Endothelial cell of umbilical vein (primary cell): ENCODE measurements at regions not wholly inside any gene's neighbourhood (a gene's known extent, or its start where the extent isn't known, plus 50 kb on each side); places are given as distances from the start of the nearest gene placed in this dataset.

Experiments
- BruUV-seq: library from RNA; stranded (reverse); fragments of 400-500 nt; replicated peaks from 2 replicates; lab custom pipeline; 2021; lab: Mats Ljungman, UMichigan
- CTCF ChIA-PET: fragments of 300-600, 350-600 bp; sonication (Branson Sonifier 250); formaldehyde crosslinking; loops from one replicate; lab custom pipeline; 2021; ENCODE audit warnings: antibody characterized with exemption, inconsistent platforms; lab: Charles Lee
- POLR2A ChIA-PET: fragments of 300-600, 350-600 bp; sonication (Branson Sonifier 250); formaldehyde crosslinking; loops from one replicate; lab custom pipeline; 2021; ENCODE audit warnings: antibody characterized with exemption, inconsistent platforms; lab: Charles Lee
- DNase-seq: peaks from one replicate; pipeline ENCODE4 v3.0.0-alpha.2; 2011; ENCODE audit warnings: low read depth, low spot score
- FAIRE-seq: peaks from 2 replicates; lab custom pipeline; 2011; peaks lifted over from hg19 to GRCh38; lab: Jason Lieb, UNC
- H2AFZ ChIP-seq: 2 replicates; pipeline ENCODE4 v1.6.0; 2012; ENCODE audit warnings: low read depth, low read length, control low read depth, inconsistent platforms
- H3K27ac ChIP-seq: 2 replicates; pipeline ENCODE4 v1.5.1; 2011; ENCODE audit warnings: low read depth, mild to moderate bottlenecking, control low read depth, low read length, moderate library complexity; ENCODE audit not compliant: insufficient read depth
- H3K27me3 ChIP-seq, 2 experiments: 2 replicates each; pipeline versions ENCODE4 v1.6.0 to v1.6.1; 2011; ENCODE audit warnings: low read length in 2 of 2, mixed read lengths in 1 of 2; ENCODE audit not compliant: control insufficient read depth in 2 of 2, insufficient read depth in 2 of 2
- H3K36me3 ChIP-seq, 2 experiments: 2 replicates in 1 of 2; 3 replicates in 1 of 2; pipeline ENCODE4 v1.5.1; 2011; ENCODE audit warnings: low read length in 2 of 2, mild to moderate bottlenecking in 1 of 2, moderate library complexity in 1 of 2; ENCODE audit not compliant: control insufficient read depth in 2 of 2, insufficient read depth in 2 of 2; ENCODE audit errors: extremely low read depth in 1 of 2
- H3K4me1 ChIP-seq: 3 replicates; pipeline ENCODE4 v1.5.1; 2011; ENCODE audit warnings: mild to moderate bottlenecking, low read length; ENCODE audit not compliant: control insufficient read depth, insufficient read depth; ENCODE audit errors: extremely low read depth
- H3K4me2 ChIP-seq: 2 replicates; pipeline ENCODE4 v1.6.1; 2011; ENCODE audit warnings: low read length, control low read depth, mixed read lengths; ENCODE audit not compliant: insufficient read depth
- H3K4me3 ChIP-seq, 3 experiments: fragments of 200-600 bp in 1 of 3; sonication (generic), shearing (Covaris generic) in 1 of 3; replicated peaks in 1 of 3; 2 replicates each; pipeline ENCODE4 v1.5.1; 2011 to 2016; ENCODE audit warnings: control low read depth in 3 of 3, low read length in 3 of 3, mild to moderate bottlenecking in 2 of 3, inconsistent platforms in 1 of 3, low read depth in 1 of 3, moderate library complexity in 1 of 3; ENCODE audit not compliant: insufficient read depth in 1 of 3
- H3K79me2 ChIP-seq: 2 replicates; pipeline ENCODE4 v1.6.0; 2012; ENCODE audit warnings: low read length, inconsistent platforms; ENCODE audit not compliant: control insufficient read depth, insufficient read depth
- H3K9ac ChIP-seq: replicated peaks from 2 replicates; pipeline ENCODE3; 2011; ENCODE audit warnings: low read length, control low read depth; ENCODE audit not compliant: insufficient read depth; ENCODE audit errors: extremely low read depth
- H3K9me1 ChIP-seq: replicated peaks from 3 replicates; pipeline ENCODE4 v1.6.0; 2011; ENCODE audit warnings: mild to moderate bottlenecking, low read length; ENCODE audit not compliant: control insufficient read depth, insufficient read depth; ENCODE audit errors: extremely low read depth
- H3K9me3 ChIP-seq: replicated peaks from 2 replicates; pipeline ENCODE4 v1.5.1; 2012; ENCODE audit warnings: low read length, inconsistent platforms; ENCODE audit not compliant: control insufficient read depth, insufficient read depth
- H4K20me1 ChIP-seq: replicated peaks from 2 replicates; pipeline ENCODE3; 2011; ENCODE audit warnings: mild to moderate bottlenecking, low read length; ENCODE audit not compliant: control insufficient read depth, insufficient read depth; ENCODE audit errors: extremely low read depth
- CTCF ChIP-seq, 2 donors: IDR thresholded peaks; 1 replicate in 1 of 2; 2 replicates in 1 of 2; pipeline ENCODE4 v1.5.1; 2011; ENCODE audit warnings: low read length in 2 of 2, mild to moderate bottlenecking in 2 of 2, moderate library complexity in 2 of 2, control low read depth in 1 of 2, inconsistent platforms in 1 of 2, low read depth in 1 of 2; ENCODE audit not compliant: insufficient read depth in 1 of 2; ENCODE audit errors: extremely low read depth in 1 of 2
- EZH2 ChIP-seq: IDR thresholded peaks from 2 replicates; pipeline ENCODE4 v1.6.1; 2012; ENCODE audit warnings: borderline replicate concordance, low read depth, mild to moderate bottlenecking, moderate library complexity, low read length, inconsistent platforms; ENCODE audit not compliant: severe bottlenecking
- FOS ChIP-seq: IDR thresholded peaks from 2 replicates; pipeline ENCODE4 v1.6.1; 2011; ENCODE audit warnings: mild to moderate bottlenecking, low read length, moderate library complexity, borderline replicate concordance; ENCODE audit not compliant: insufficient read depth
- GATA2 ChIP-seq: IDR thresholded peaks from 2 replicates; pipeline ENCODE4 v1.7.0; 2011; ENCODE audit warnings: low read depth, mild to moderate bottlenecking, moderate library complexity, mixed read lengths, low read length; ENCODE audit not compliant: insufficient read length, insufficient read depth
- JUN ChIP-seq: IDR thresholded peaks from 2 replicates; pipeline ENCODE4 v1.6.1; 2011; ENCODE audit warnings: borderline replicate concordance, low read depth; ENCODE audit not compliant: insufficient read length, insufficient read depth
- MAX ChIP-seq: IDR thresholded peaks from 2 replicates; pipeline ENCODE4 v1.6.1; 2011; ENCODE audit not compliant: insufficient read depth, insufficient read length
- MYC ChIP-seq: IDR thresholded peaks from one replicate; pipeline ENCODE4 v1.6.1; 2011; ENCODE audit warnings: mild to moderate bottlenecking, low read depth, low read length
- POLR2A ChIP-seq: IDR thresholded peaks from 2 replicates; pipeline ENCODE4 v1.6.1; 2012; ENCODE audit warnings: low read depth, mild to moderate bottlenecking, control low read depth, low read length
- POLR2AphosphoS5 ChIP-seq: IDR thresholded peaks from 2 replicates; pipeline ENCODE4 v1.6.1; 2012; ENCODE audit warnings: low read depth, mild to moderate bottlenecking, control low read depth, low read length, moderate library complexity; ENCODE audit not compliant: insufficient read depth
- dilution Hi-C: fragments of 300-500 bp; cut with MboI; formaldehyde crosslinking; loops from one replicate; pipeline ENCODE4 v1.15.0; 2019; ENCODE audit warnings: low sequenced_read_pairs; ENCODE audit not compliant: extremely low pct_ligation_motif_present
- intact Hi-C: fragments of 100-400 bp; cut with micrococcal nuclease; formaldehyde crosslinking; loops from one replicate; pipeline ENCODE4 v1.10.0; 2022

- Histone ChIP-seq H2AFZ (no peak overlapping the region), H3K9ac (no peak overlapping the region), H3K27me3 (peaks cover 4 to 5% of the 10 kb centered on the region in 2 experiments), H3K4me2 (no peak overlapping the region), H3K4me3 (no peak overlapping the region), H3K36me3 (no peaks in the 10 kb centered on the region), H3K27ac (no peak overlapping the region), H3K9me1 (no peaks in the 10 kb centered on the region), H3K4me1 (no peaks in the 10 kb centered on the region), H3K9me3 (no peaks in the 10 kb centered on the region), H3K79me2 (no peaks in the 10 kb centered on the region), H4K20me1 (no peaks in the 10 kb centered on the region)
- DNase-seq, result no peak
- BruUV-seq, result no TSS peak
- intact Hi-C loops, result no loop called here
- CTCF ChIA-PET, result no interaction called here
- FAIRE-seq, result no peak
- TF ChIP-seq CTCF (IDR thresholded peaks at IDR 0.05; ENCODE audit: extremely low read depth in 1 of 2, insufficient read depth in 1 of 2, low read depth in 1 of 2, low read length in 2 of 2), result no peak
- TF ChIP-seq FOS, result no peak
- POLR2A ChIA-PET, result no interaction called here
- dilution Hi-C loops, result no loop called here
These were observed 84.6 kb downstream of the BUD13 start for GRCh38 chr11:116688202-116688540.

GRCh38 chr11:116687458-116688201, 85.2 kb downstream of the BUD13 start:
- Histone ChIP-seq H4K20me1 (no peaks in the 10 kb centered on the region), H3K36me3 (no peaks in the 10 kb centered on the region), H3K4me3 (no peak overlapping the region), H3K9me3 (no peaks in the 10 kb centered on the region), H3K4me1 (no peaks in the 10 kb centered on the region), H3K27me3 (peaks cover 5 to 7% of the 10 kb centered on the region in 2 experiments), H3K79me2 (no peaks in the 10 kb centered on the region), H3K4me2 (no peak overlapping the region), H3K27ac (no peak overlapping the region), H3K9ac (no peak overlapping the region), H3K9me1 (no peaks in the 10 kb centered on the region), H2AFZ (no peak overlapping the region)
- TF ChIP-seq POLR2A (no peak), EZH2 (no peak), MAX (no peak), MYC (no peak), POLR2AphosphoS5 (no peak), GATA2 (no peak), JUN (no peak), FOS (no peak), CTCF (IDR thresholded peaks at IDR 0.05; ENCODE audit: extremely low read depth in 1 of 2, insufficient read depth in 1 of 2, low read depth in 1 of 2, low read length in 2 of 2) (no peak)
- ChIA-PET POLR2A (no interaction called here), CTCF (no interaction called here)
- BruUV-seq, result no TSS peak
- no peak for DNase-seq
- intact Hi-C loops, result no loop called here
- dilution Hi-C loops, result no loop called here
- no peak for FAIRE-seq
